ENCODE measurements at regions not wholly inside any gene's neighbourhood (a gene's known extent, or its start where the extent isn't known, plus 50 kb on each side); places are given as distances from the start of the nearest gene placed in this dataset.

DNA sequence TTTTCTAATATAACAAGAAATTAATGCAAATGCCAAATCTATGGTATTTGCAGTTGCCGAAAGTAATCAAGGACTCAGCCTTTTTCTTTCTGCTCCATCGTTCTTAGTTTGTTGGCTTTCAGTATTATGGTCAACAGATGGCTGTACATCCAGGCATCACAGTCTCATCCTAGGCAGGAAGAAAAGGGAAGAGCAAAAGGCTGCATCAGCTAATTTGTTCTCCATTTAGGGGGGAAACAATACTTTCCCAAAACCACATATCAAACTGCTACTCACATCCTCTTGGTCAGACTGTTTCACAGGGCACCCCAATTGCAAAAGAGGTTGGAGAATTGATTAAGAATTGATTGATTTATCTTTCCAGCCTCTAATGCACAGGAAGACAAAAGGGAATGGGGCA, 89.3 kb downstream of the MDH1 start:
- H3K9me3 ChIP-seq: no peaks in the 10 kb centered on the region
- no peaks in the 10 kb centered on the region for H3K36me3 ChIP-seq
- no peak for TF ChIP-seq POLR2A (IDR thresholded peaks at IDR 0.05)
- TF ChIP-seq, protein P1, sequence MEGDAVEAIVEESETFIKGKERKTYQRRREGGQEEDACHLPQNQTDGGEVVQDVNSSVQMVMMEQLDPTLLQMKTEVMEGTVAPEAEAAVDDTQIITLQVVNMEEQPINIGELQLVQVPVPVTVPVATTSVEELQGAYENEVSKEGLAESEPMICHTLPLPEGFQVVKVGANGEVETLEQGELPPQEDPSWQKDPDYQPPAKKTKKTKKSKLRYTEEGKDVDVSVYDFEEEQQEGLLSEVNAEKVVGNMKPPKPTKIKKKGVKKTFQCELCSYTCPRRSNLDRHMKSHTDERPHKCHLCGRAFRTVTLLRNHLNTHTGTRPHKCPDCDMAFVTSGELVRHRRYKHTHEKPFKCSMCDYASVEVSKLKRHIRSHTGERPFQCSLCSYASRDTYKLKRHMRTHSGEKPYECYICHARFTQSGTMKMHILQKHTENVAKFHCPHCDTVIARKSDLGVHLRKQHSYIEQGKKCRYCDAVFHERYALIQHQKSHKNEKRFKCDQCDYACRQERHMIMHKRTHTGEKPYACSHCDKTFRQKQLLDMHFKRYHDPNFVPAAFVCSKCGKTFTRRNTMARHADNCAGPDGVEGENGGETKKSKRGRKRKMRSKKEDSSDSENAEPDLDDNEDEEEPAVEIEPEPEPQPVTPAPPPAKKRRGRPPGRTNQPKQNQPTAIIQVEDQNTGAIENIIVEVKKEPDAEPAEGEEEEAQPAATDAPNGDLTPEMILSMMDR (IDR thresholded peaks at IDR 0.05): no peak
- no peak overlapping the region for H3K27ac ChIP-seq
- H3K4me1 ChIP-seq: no peaks in the 10 kb centered on the region
- no peak for DNase-seq
- H3K27me3 ChIP-seq: no peaks in the 10 kb centered on the region
- no peak overlapping the region for H3K4me3 ChIP-seq
- intact Hi-C loops (cut with DNase I; ENCODE audit: low total_unique reads): no loop called here

DNA sequence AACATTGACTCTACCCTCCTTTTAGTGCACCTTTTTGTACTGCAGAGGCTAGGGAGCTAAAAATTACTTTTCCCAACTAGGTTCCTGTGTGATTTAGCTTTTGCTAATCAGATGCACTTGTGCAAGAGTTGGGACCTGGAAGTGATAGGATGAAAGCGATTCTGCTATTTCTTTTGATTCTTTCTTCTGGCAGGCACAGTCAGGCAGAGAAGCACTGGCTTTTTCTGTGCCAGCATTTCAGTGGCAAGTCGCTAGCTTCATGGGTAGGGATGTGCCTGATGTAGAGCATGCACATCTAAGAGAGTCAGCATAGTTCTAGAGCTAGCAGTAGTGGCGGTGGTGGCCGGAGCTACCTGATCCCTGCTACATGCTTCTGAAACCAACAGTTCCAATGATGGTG, 89.8 kb downstream of the MDH1 start:
- Histone ChIP-seq H3K27me3 (no peaks in the 10 kb centered on the region), H3K4me1 (no peaks in the 10 kb centered on the region), H3K27ac (no peak overlapping the region), H3K36me3 (no peaks in the 10 kb centered on the region), H3K4me3 (no peak overlapping the region), H3K9me3 (no peaks in the 10 kb centered on the region)
- intact Hi-C loops (cut with DNase I; ENCODE audit: low total_unique reads): no loop called here
- no peak for DNase-seq
- TF ChIP-seq POLR2A (IDR thresholded peaks at IDR 0.05): no peak
- TF ChIP-seq, protein P1 (IDR thresholded peaks at IDR 0.05): no peak

DNA sequence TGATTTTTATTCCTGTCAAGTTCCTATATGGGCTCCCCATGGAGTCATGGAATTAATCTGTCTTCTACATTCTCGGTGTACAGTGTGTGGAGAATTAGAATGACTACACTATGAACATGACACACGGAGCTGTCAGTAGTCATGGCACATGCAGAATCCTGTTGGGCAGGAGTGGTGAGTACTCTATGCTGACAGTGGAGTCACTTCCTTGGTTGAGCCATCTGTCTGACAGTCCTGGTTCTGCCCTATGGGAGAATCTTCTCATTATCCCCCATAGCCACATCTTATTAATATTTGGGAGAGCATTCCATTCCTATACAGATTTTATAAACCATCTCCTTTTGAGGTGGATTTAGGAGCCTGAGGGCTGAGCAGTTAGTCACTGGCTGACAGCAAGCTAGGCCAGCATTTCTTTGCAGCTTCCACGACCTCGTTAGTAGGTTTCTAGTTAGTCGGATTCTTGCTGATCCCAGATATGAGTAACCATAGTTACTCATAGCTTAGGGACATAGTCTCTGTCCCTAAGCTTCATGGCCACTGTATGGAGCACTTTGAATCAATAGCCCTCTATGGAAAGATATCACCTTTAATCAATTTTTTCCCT, 90.6 kb downstream of the MDH1 start:
- intact Hi-C loops (cut with DNase I; ENCODE audit: low total_unique reads): no loop called here
- H3K4me1 ChIP-seq: no peaks in the 10 kb centered on the region

DNA sequence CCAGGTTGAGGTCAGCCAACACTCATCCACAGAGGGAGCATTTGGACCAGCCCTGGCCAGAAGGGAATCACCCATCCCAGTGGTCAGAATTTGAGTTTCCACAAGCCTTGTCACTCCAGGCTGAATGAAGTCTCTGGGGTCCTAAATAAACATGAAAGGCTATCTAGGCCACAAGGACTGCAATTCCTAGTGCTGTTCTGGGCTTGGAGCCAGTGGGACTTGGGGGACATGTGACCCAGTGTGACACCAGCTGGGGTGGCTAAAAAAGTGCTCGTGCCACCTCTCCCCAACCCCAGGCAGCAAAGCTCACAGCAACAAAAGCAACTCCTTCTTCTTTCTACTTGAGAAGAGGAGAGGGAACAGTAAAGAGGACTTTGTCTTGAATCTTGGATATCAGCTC, 91.7 kb downstream of the MDH1 start:
- intact Hi-C loops (cut with DNase I; ENCODE audit: low total_unique reads): no loop called here
- H3K36me3 ChIP-seq: no peaks in the 10 kb centered on the region
- no peaks in the 10 kb centered on the region for H3K4me1 ChIP-seq
- H3K27me3 ChIP-seq: no peaks in the 10 kb centered on the region
- H3K9me3 ChIP-seq: no peaks in the 10 kb centered on the region
- TF ChIP-seq POLR2A (IDR thresholded peaks at IDR 0.05): no peak
- TF ChIP-seq, protein P1 (IDR thresholded peaks at IDR 0.05): no peak
- DNase-seq: no peak
- H3K27ac ChIP-seq: no peak overlapping the region
- no peak overlapping the region for H3K4me3 ChIP-seq

More for the DNA sequence above, 90.6 kb downstream of the MDH1 start:
- H3K4me3 ChIP-seq: no peak overlapping the region
- H3K36me3 ChIP-seq: no peaks in the 10 kb centered on the region
- H3K9me3 ChIP-seq: no peaks in the 10 kb centered on the region
- TF ChIP-seq, protein P1 (IDR thresholded peaks at IDR 0.05): no peak
- no peak for TF ChIP-seq POLR2A (IDR thresholded peaks at IDR 0.05)
- no peak for DNase-seq
- H3K27ac ChIP-seq: no peak overlapping the region
- no peaks in the 10 kb centered on the region for H3K27me3 ChIP-seq

DNA sequence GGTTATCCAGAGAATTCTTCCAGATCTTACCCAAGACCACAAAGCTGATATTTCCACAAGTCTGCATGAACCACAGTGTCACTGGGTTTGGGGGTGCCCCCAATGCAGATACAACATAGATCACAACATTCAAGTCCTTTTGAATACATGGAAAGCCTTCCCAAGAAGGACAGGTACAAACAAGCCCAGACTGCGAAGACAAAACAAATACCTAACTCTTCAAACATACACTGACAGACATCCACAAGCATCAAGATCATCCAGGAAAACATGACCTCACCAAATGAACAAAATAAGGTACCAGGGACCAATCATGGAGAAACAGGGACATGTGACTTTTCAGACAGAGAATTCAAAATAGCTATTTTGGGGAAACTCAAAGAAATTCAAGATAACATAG, 93.1 kb downstream of the MDH1 start:
- no peaks in the 10 kb centered on the region for H3K9me3 ChIP-seq
- DNase-seq: no peak
- TF ChIP-seq POLR2A (IDR thresholded peaks at IDR 0.05): no peak
- TF ChIP-seq, protein P1 (IDR thresholded peaks at IDR 0.05): no peak
- no peak overlapping the region for H3K4me3 ChIP-seq
- no peaks in the 10 kb centered on the region for H3K36me3 ChIP-seq
- intact Hi-C loops (cut with DNase I; ENCODE audit: low total_unique reads): no loop called here
- H3K27me3 ChIP-seq: no peaks in the 10 kb centered on the region
- no peaks in the 10 kb centered on the region for H3K4me1 ChIP-seq
- no peak overlapping the region for H3K27ac ChIP-seq

Data from uterus (tissue), 3 donors.